HCT116 (cell line): ENCODE measurements at regions not wholly inside any gene's neighbourhood (a gene's known extent, or its start where the extent isn't known, plus 50 kb on each side); places are given as distances from the start of the nearest gene placed in this dataset.

Experiments used
- ATAC-seq: fragments of 200-7000 bp; cut with Tn5 transposase; 2 replicates; pipeline ENCODE4 v1.9.1; 2020; ENCODE audit warnings: mild to moderate bottlenecking, moderate library complexity
- BruUV-seq: library from RNA; stranded (reverse); fragments of 400-500 nt; replicated peaks from 2 replicates; lab custom pipeline; 2021; lab: Mats Ljungman, UMichigan
- CTCF ChIA-PET: fragments of 300-600 bp; sonication (Branson Sonifier 250); formaldehyde crosslinking; loops from one replicate; lab custom pipeline; 2021; ENCODE audit warnings: antibody characterized with exemption; lab: Charles Lee
- POLR2A ChIA-PET: fragments of 300-600, 350-600 bp; sonication (Branson Sonifier 250); formaldehyde crosslinking; loops from one replicate; lab custom pipeline; 2021; ENCODE audit warnings: antibody characterized with exemption; lab: Charles Lee
- RAD21 ChIA-PET, 2 experiments: fragments of 300-600 bp; sonication (Branson Sonifier 250); formaldehyde crosslinking; loops; one replicate each; lab custom pipeline; 2023; ENCODE audit warnings: low total read pairs in 2 of 2; ENCODE audit not compliant: uncharacterized antibody in 2 of 2, unreplicated experiment in 2 of 2, low non-redundant PET in 1 of 2; lab: Charles Lee
- DNase-seq: peaks from one replicate; pipeline ENCODE4 v3.0.0-alpha.2; 2010; ENCODE audit warnings: low read depth, low spot score
- H2AFZ ChIP-seq: fragments of 200-600 bp; shearing (Covaris generic), sonication (generic); 2 replicates; pipeline ENCODE4 v1.6.1; 2017; ENCODE audit warnings: low read depth, mixed run types, mixed read lengths, antibody characterized with exemption, low read length; ENCODE audit not compliant: poor library complexity, severe bottlenecking
- H3K27ac ChIP-seq: 2 replicates; pipeline ENCODE4 v1.5.1; 2012; ENCODE audit warnings: low read depth, low read length
- H3K27me3 ChIP-seq: fragments of 200-600 bp; sonication (generic); 2 replicates; pipeline ENCODE4 v1.6.1; 2016; ENCODE audit warnings: mixed run types, low read length, mixed read lengths; ENCODE audit not compliant: insufficient read depth
- H3K36me3 ChIP-seq, 2 experiments: fragments of 200-500 bp in 1 of 2; fragments of 200-600 bp in 1 of 2; sonication (Bioruptor generic) in 1 of 2; sonication (generic) in 1 of 2; 2 replicates each; pipeline versions ENCODE4 v1.5.1 to v1.6.1; 2014 to 2016; ENCODE audit warnings: low read length in 2 of 2, inconsistent platforms in 1 of 2, mixed read lengths in 1 of 2, mixed run types in 1 of 2; ENCODE audit not compliant: insufficient read depth in 2 of 2, control insufficient read depth in 1 of 2
- H3K4me1 ChIP-seq, 2 experiments: fragments of 200-600 bp in 1 of 2; sonication (generic) in 1 of 2; 2 replicates each; pipeline versions ENCODE4 v1.5.1 to v1.6.1; 2012 to 2017; ENCODE audit warnings: low read length in 2 of 2, inconsistent platforms in 1 of 2, mild to moderate bottlenecking in 1 of 2, mixed read lengths in 1 of 2, mixed run types in 1 of 2, moderate library complexity in 1 of 2; ENCODE audit not compliant: insufficient read depth in 2 of 2, control insufficient read depth in 1 of 2
- H3K4me2 ChIP-seq: fragments of 200-600 bp; sonication (generic); 2 replicates; pipeline ENCODE4 v1.6.1; 2017; ENCODE audit warnings: mixed run types, low read length, mixed read lengths
- H3K4me3 ChIP-seq, 2 experiments: fragments of 200-600 bp in 1 of 2; sonication (generic) in 1 of 2; replicated peaks in 1 of 2; 2 replicates each; pipeline ENCODE4 v1.5.1; 2011 to 2016; ENCODE audit warnings: low read length in 2 of 2, control low read depth in 1 of 2, low read depth in 1 of 2, mild to moderate bottlenecking in 1 of 2, mixed read lengths in 1 of 2, mixed run types in 1 of 2
- H3K79me2 ChIP-seq: fragments of 200-600 bp; sonication (generic); 2 replicates; pipeline ENCODE4 v1.6.1; 2017; ENCODE audit warnings: mild to moderate bottlenecking, mixed run types, low read length, moderate library complexity, mixed read lengths; ENCODE audit not compliant: insufficient read depth
- H3K9ac ChIP-seq: fragments of 200-600 bp; sonication (generic); 2 replicates; pipeline ENCODE4 v1.6.1; 2016; ENCODE audit warnings: low read length, mixed read lengths
- H3K9me2 ChIP-seq: fragments of 200-600 bp; sonication (generic), shearing (Covaris generic); 2 replicates; pipeline ENCODE4 v1.6.1; 2017; ENCODE audit warnings: mixed run types, mild to moderate bottlenecking, moderate library complexity; ENCODE audit not compliant: insufficient read depth
- H3K9me3 ChIP-seq, 2 experiments: fragments of 200-500 bp in 1 of 2; fragments of 200-600 bp in 1 of 2; sonication (Bioruptor generic) in 1 of 2; sonication (generic) in 1 of 2; 2 replicates each; pipeline ENCODE4 v1.6.1; 2014 to 2017; ENCODE audit warnings: low read length in 2 of 2, mixed read lengths in 2 of 2, inconsistent platforms in 1 of 2, low read depth in 1 of 2, mild to moderate bottlenecking in 1 of 2, mixed run types in 1 of 2, moderate library complexity in 1 of 2; ENCODE audit not compliant: control insufficient read depth in 1 of 2, insufficient read depth in 1 of 2
- H4K20me1 ChIP-seq: fragments of 200-600 bp; sonication (generic), shearing (Covaris generic); 2 replicates; pipeline ENCODE4 v1.6.1; 2017; ENCODE audit warnings: mixed run types, mild to moderate bottlenecking, moderate library complexity; ENCODE audit not compliant: insufficient read depth
- EZH2phosphoT487 ChIP-seq: fragments of 200-600 bp; IDR thresholded peaks from 2 replicates; pipeline ENCODE4 v1.6.1; 2018; ENCODE audit warnings: antibody characterized with exemption, borderline replicate concordance
- FOSL1 ChIP-seq: IDR thresholded peaks from 2 replicates; pipeline ENCODE4 v1.6.1; 2012; ENCODE audit warnings: low read depth
- POLR2A ChIP-seq: IDR thresholded peaks from 2 replicates; pipeline ENCODE4 v1.7.0; 2011; ENCODE audit warnings: borderline replicate concordance; ENCODE audit not compliant: insufficient read depth, insufficient read length; ENCODE audit errors: extremely low read depth
- RAD21 ChIP-seq: IDR thresholded peaks from 2 replicates; pipeline ENCODE4 v1.6.1; 2012; ENCODE audit warnings: low read depth, mild to moderate bottlenecking
- SP1 ChIP-seq: IDR thresholded peaks from 2 replicates; pipeline ENCODE4 v1.6.1; 2012; ENCODE audit warnings: low read depth
- SRF ChIP-seq: IDR thresholded peaks from 2 replicates; pipeline ENCODE4 v1.6.1; 2012; ENCODE audit warnings: low read depth
- TCF7L2 ChIP-seq: IDR thresholded peaks from 2 replicates; pipeline ENCODE4 v1.7.0; 2011; ENCODE audit warnings: borderline replicate concordance, inconsistent platforms; ENCODE audit not compliant: insufficient read depth, insufficient read length; ENCODE audit errors: extremely low read depth
- YY1 ChIP-seq: IDR thresholded peaks from 2 replicates; pipeline ENCODE4 v1.6.1; 2011; ENCODE audit warnings: low read length, low read depth, moderate library complexity, mild to moderate bottlenecking; ENCODE audit not compliant: insufficient replicate concordance; ENCODE audit errors: extremely low read depth
- ZNF274 ChIP-seq: fragments of 200-500 bp; sonication (Bioruptor generic); IDR thresholded peaks from 2 replicates; pipeline ENCODE4 v1.6.1; 2014; ENCODE audit warnings: mild to moderate bottlenecking, low read depth, low read length, inconsistent platforms
- intact Hi-C: fragments of 100-400 bp; cut with micrococcal nuclease; formaldehyde crosslinking; loops from 2 replicates; pipeline ENCODE4 v1.10.0; 2022
- TF ChIP-seq, protein P1 (sequence below): IDR thresholded peaks from 2 replicates; pipeline ENCODE4 v1.6.1; 2012
- TF ChIP-seq, protein P2 (sequence below): IDR thresholded peaks from 2 replicates; pipeline ENCODE4 v1.6.1; 2011; ENCODE audit warnings: mild to moderate bottlenecking, low read length, moderate library complexity; ENCODE audit not compliant: insufficient replicate concordance; ENCODE audit errors: extremely low read depth
- TF ChIP-seq, protein P3 (sequence below): IDR thresholded peaks from 2 replicates; pipeline ENCODE4 v1.6.1; 2012

DNA sequence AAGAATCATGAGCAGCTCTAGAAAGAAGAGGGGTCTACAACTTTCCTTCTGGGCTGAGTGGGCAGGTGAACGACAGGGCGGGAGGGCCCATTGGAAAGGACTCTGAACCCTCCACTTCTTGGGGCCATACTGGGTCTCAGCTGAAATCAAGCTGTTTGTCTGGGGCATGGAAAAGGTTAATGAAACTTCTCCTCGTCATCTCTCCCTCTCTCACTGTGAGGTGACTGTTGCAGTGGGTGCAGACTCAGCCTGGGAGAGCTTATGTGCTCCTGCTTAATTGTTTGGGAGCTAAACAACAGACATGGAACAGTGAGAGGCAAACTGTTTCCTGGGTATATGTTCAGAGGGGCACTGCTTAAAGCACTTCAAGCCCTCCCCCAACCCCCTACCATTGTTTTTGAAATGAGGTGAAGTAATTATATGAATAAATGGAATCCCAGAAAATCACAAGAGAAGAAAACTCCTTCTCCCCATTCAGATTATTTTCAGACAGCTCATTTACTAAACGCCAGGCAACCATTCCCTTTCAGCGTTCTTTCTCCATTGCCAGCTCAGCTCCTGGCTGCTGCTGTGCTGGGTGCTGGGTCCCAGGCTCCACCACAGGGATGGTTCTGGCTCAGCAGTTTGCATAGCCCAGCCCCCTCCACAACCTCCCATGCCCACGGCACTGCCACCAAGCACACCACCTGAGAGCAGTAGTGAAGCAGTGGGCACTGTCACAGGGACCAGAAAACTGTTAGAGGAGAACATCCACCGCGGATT lies 444.9 kb upstream of the TBL1XR1 start:
- Histone ChIP-seq H2AFZ (no peak overlapping the region), H3K36me3 (no peaks in the 10 kb centered on the region), H3K4me3 (no peak overlapping the region), H3K27me3 (no peaks in the 10 kb centered on the region), H3K79me2 (no peaks in the 10 kb centered on the region), H3K4me1 (peaks cover 0 to 5% of the 10 kb centered on the region in 2 experiments; a peak in 2 of 4 replicates), H4K20me1 (no peaks in the 10 kb centered on the region), H3K9me2 (no peaks in the 10 kb centered on the region), H3K4me2 (no peak overlapping the region), H3K9ac (no peak overlapping the region), H3K27ac (no peak overlapping the region), H3K9me3 (no peaks in the 10 kb centered on the region)
- ChIA-PET POLR2A (no interaction called here), RAD21 (no interaction called here), CTCF (no interaction called here)
- intact Hi-C loops: no loop called here
- BruUV-seq: no TSS peak
- DNase-seq (no peak), ATAC-seq (no peak)
- TF ChIP-seq EZH2phosphoT487 (no peak), RAD21 (no peak), ZNF274 (no peak), POLR2A (no peak), SRF (no peak), FOSL1 (no peak)

DNA sequence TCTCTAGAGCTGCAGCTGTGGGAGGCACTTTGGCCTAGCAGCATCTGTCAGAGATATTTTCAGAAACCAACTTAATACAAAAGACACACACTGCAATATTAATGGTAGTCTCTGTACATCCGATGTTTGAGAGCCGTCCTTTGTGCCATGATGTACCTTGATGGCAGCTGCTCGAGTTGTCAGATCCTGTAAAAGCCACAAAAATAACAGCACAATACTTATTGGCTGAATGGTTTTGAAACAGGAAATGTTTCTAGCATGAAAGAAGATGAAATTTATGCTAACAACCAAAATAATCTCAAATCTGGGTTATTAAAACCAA lies 445.5 kb upstream of the TBL1XR1 start:
- BruUV-seq: no TSS peak
- POLR2A ChIA-PET: no interaction called here
- no peak overlapping the region for H3K27ac ChIP-seq
- intact Hi-C loops: no loop called here
- DNase-seq (no peak), ATAC-seq (no peak)
- H3K27me3 ChIP-seq: no peaks in the 10 kb centered on the region
- H4K20me1 ChIP-seq: no peaks in the 10 kb centered on the region
- H3K9ac ChIP-seq: no peak overlapping the region
- TF ChIP-seq FOSL1 (no peak), YY1 (no peak), TCF7L2 (no peak), SP1 (no peak)
- TF ChIP-seq, protein P1, sequence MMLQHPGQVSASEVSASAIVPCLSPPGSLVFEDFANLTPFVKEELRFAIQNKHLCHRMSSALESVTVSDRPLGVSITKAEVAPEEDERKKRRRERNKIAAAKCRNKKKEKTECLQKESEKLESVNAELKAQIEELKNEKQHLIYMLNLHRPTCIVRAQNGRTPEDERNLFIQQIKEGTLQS: no peak
- TF ChIP-seq, protein P2, sequence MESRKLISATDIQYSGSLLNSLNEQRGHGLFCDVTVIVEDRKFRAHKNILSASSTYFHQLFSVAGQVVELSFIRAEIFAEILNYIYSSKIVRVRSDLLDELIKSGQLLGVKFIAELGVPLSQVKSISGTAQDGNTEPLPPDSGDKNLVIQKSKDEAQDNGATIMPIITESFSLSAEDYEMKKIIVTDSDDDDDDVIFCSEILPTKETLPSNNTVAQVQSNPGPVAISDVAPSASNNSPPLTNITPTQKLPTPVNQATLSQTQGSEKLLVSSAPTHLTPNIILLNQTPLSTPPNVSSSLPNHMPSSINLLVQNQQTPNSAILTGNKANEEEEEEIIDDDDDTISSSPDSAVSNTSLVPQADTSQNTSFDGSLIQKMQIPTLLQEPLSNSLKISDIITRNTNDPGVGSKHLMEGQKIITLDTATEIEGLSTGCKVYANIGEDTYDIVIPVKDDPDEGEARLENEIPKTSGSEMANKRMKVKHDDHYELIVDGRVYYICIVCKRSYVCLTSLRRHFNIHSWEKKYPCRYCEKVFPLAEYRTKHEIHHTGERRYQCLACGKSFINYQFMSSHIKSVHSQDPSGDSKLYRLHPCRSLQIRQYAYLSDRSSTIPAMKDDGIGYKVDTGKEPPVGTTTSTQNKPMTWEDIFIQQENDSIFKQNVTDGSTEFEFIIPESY: no peak
- TF ChIP-seq, protein P3, sequence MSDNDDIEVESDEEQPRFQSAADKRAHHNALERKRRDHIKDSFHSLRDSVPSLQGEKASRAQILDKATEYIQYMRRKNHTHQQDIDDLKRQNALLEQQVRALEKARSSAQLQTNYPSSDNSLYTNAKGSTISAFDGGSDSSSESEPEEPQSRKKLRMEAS: no peak
- CTCF ChIA-PET: no interaction called here
- no peak overlapping the region for H2AFZ ChIP-seq
- peaks cover 0 to 5% of the 10 kb centered on the region in 2 experiments; a peak in 2 of 4 replicates for H3K4me1 ChIP-seq
- no peaks in the 10 kb centered on the region for H3K79me2 ChIP-seq
- H3K36me3 ChIP-seq: no peaks in the 10 kb centered on the region
- RAD21 ChIA-PET: no interaction called here
- H3K9me2 ChIP-seq: no peaks in the 10 kb centered on the region
- H3K9me3 ChIP-seq: no peaks in the 10 kb centered on the region
- H3K4me3 ChIP-seq: no peak overlapping the region
- H3K4me2 ChIP-seq: no peak overlapping the region
